Fibroblast of lung (primary cell): ENCODE measurements at regions not wholly inside any gene's neighbourhood (a gene's known extent, or its start where the extent isn't known, plus 50 kb on each side); places are given as distances from the start of the nearest gene placed in this dataset.

ENCODE experiments used
- CTCF ChIP-seq, 2 donors: IDR thresholded peaks in 1 of 2; conservative IDR thresholded peaks in 1 of 2; 1 replicate in 1 of 2; 2 replicates in 1 of 2; pipeline ENCODE4 v1.5.1; 2011 to 2012; ENCODE audit warnings: low read length in 2 of 2, control low read depth in 1 of 2, inconsistent platforms in 1 of 2, low read depth in 1 of 2, mild to moderate bottlenecking in 1 of 2
- EZH2 ChIP-seq: IDR thresholded peaks from 2 replicates; pipeline ENCODE4 v1.5.1; 2012; ENCODE audit warnings: low read length, control low read depth, mild to moderate bottlenecking; ENCODE audit errors: missing control alignments

- TF ChIP-seq EZH2, result no peak
- TF ChIP-seq CTCF (conservative IDR thresholded peaks at IDR 0.05 in 1 of 2, IDR thresholded peaks at IDR 0.05 in 1 of 2; ENCODE audit: low read depth in 1 of 2, low read length in 2 of 2), result peak; percentile 41 to 52
These were observed 128.3 kb upstream of the ATP5MC3 start for GRCh38 chr2:175309799-175310198.
